ENCODE measurements at regions not wholly inside any gene's neighbourhood (a gene's known extent, or its start where the extent isn't known, plus 50 kb on each side); places are given as distances from the start of the nearest gene placed in this dataset.
"Not testable (repeated sequence)": the region's sequence is repeated elsewhere in the genome, so short reads cannot be mapped to it uniquely, and the experiment has no call there.

DNA sequence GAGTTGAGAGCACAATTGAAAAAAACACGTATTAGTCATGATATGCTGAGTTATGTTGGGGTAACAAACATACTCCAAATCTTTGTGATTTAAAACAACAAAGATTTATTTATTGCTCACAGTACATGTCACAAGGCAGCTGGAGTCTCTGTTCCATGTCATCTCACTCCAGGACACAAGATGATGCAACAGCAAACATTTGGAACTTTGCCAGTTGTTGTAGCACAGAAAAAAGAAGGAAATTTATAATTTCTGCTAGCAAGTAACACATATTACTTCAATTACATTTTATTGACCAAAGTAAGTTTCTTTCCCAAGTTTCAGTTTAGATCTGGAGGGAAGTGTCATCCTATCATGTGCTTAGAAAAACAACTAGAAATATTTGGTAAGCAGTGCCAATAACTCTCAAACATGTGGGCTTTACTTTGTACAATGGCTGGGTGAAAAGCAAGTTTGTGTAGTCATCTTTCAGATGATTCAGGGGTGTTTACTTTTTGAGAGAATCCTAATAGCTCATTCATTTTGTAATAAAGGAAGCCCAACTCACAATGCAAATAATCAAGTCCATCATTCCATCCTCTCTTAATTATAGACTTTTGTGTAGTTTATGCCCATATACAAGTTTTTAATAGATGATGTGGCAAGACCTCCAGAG is 452.3 kb downstream of the ZIC3 start:
- no peak for DNase-seq (ENCODE audit: low read depth)

GRCh38 chrX:138020941-138021340 is 455.0 kb downstream of the ZIC3 start:
- no peak for DNase-seq (ENCODE audit: low read depth)

DNA sequence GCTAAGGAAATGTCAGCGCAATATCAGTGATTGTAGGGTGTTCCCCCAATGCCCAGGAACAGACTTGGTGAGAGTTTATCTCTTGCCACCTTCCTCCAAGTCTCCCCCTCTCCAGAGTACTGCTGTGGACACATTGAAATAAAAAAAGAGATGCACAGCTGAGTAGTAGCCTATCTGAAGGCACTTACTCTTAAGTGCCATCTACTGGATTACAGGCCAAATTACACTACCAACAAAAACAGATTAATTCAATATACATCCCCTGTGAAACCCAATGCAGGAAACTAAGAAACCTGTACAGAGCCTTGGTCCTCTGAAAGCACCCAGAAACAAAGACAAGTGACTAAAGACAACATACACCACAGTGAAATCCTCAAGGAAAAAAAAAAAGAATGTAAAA is 460.3 kb downstream of the ZIC3 start:
- no peak for DNase-seq (ENCODE audit: low read depth)

DNA sequence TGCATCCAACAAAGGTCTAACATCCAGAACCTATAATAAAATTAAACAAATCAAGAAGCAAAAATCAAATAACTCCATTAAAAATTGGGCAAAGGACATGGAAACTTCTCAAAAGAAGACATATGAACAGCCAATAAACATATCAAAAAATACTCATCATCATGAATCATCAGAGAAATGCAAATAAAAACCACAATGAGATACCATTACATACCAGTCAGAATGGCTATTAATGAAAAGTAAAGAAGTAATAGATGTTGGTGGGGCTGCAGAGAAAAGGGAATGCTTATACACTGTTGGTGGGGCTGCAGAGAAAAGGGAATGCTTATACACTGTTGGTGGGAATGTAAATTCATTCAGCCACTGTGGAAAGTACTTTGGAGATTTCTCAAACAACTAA is 465.8 kb downstream of the ZIC3 start:
- no peak for DNase-seq (ENCODE audit: low read depth)

- no peak for DNase-seq (ENCODE audit: low read depth)
These were observed 468.2 kb downstream of the ZIC3 start for GRCh38 chrX:138034136-138034535.

DNA sequence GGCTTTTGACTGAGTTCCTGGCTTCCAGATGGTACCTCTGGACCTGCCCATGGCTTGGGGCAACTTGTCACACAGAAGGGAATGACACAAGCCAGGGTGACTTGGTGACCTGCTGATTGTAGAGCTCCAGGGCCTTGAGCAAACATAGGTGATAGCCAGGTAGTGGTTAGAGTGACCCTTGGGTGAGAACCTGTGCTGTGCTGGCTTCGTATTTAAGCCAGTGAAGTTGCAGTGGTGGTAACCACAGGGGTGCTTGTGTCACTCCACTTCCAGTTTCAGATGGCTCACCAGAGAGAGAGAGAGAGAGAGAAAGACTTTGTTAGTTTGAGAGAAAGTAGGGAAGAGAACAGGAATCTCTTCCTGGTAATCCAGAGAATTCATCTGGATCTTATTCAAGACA is 471.6 kb downstream of the ZIC3 start:
- DNase-seq (ENCODE audit: low read depth), result no peak

DNA sequence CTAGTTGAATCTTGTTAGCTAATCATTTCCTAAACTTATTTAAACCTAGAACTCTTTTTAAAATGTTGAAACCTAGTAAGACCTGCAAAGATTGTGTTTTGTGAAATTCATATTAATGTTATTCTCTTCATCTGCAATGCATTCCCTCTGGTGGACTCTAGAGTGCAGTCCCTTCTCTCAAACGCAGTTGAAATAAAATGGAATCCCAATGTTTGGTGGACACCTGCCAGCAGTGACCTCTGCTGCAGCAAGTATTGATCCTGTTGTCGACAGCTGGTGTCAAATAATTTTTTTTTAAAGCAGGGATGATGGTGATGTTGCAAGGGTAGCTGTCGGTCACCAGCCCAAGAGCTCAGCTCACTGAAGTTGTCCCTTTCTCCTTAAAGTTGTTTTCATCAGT is 492.0 kb downstream of the ZIC3 start:
- DNase-seq (ENCODE audit: low read depth), result no peak

GRCh38 chrX:138058931-138059330 is 493.0 kb downstream of the ZIC3 start:
- no peak for DNase-seq (ENCODE audit: low read depth)

GRCh38 chrX:138067415-138067814 is 501.5 kb downstream of the ZIC3 start:
- no peak for DNase-seq (ENCODE audit: low read depth)

DNA sequence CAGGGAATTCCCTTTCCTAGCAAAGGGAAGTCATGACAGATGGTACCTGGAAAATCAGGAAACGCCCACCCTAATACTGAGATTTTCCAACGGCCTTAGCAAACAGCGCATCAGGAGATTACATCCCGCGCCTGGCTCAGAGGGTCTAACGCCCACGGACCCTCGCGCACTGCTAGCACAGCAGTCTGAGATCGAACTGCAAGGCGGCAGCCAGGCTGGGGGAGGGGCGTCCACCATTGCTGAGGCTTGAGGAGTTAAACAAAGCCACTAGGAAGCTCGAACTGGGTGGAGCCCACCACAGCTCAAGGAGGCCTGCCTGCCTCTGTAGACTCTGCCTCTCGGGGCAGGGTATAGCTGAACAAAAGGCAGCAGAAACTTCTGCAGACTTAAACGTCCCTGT is 507.7 kb downstream of the ZIC3 start:
- DNase-seq (ENCODE audit: low read depth), result no peak

DNA sequence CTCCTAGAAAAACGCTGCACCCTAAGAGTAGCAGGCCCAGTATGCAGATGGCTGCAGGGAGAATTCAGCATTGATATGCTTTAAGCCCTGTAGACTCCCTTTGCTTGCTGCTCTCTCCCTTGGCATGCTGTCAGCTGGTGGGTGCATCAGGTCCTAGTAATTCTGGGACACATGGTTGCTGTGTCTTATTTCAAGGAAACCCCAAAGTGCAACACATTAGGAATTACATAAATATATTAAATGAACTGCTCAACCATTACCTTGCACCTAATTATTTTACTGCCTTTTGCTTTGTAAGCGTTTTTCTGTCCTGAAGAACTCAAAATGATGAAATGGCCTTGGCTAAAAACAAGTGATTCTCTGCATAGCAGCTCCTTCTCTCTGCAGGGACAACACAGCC is 516.3 kb downstream of the ZIC3 start:
- DNase-seq (ENCODE audit: low read depth), result no peak

DNA sequence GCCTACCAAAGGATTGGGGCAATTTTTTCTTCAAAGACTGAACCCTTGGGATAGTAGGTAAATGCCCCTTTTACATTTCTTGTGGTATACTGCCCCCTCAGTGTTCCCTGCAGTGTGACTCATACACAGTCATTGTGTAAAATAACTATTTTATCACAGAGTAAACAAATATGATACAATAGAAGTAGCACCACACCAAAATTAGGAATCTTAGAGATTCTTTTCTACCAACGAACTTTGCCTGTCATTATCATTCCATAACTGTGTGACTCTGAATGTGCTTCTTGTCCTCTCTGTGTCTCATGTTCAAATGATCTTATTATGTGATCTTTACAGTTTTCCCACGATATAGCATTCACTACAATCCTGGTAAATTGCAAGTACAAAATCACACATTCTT is 517.0 kb downstream of the ZIC3 start:
- DNase-seq (ENCODE audit: low read depth), result no peak

- DNase-seq (ENCODE audit: low read depth), result not testable (repeated sequence)
These were observed 545.0 kb downstream of the ZIC3 start for GRCh38 chrX:138110910-138111309.

GRCh38 chrX:138127314-138127713 is 561.4 kb downstream of the ZIC3 start:
- DNase-seq (ENCODE audit: low read depth), result no peak

- DNase-seq (ENCODE audit: low read depth), result peak; percentile 6
These were observed 562.2 kb downstream of the ZIC3 start for GRCh38 chrX:138128027-138128671.

GRCh38 chrX:138150709-138151108 is 560.8 kb downstream of the FGF13 start:
- no peak for DNase-seq (ENCODE audit: low read depth)

DNA sequence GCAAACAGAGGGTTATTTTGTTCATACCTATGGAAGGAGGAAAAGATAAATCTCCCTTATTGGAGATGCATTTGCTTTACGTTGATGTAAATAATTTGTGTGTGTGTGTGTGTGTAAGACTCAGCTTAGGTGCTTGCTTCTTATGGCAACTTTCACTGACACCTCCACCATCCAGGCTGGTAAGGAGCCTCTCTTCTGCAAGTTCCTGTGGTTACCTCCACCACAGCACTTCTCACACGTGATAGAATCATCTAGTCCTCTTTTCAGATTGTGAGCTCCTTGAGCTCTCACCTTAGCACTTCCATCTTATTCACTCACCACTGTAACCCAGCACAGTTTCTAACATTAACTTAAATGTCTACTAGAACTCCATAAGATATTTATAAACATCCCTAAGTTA is 553.7 kb downstream of the FGF13 start:
- no peak for DNase-seq (ENCODE audit: low read depth)

GRCh38 chrX:138191998-138192397 is 519.5 kb downstream of the FGF13 start:
- no peak for DNase-seq (ENCODE audit: low read depth)

DNA sequence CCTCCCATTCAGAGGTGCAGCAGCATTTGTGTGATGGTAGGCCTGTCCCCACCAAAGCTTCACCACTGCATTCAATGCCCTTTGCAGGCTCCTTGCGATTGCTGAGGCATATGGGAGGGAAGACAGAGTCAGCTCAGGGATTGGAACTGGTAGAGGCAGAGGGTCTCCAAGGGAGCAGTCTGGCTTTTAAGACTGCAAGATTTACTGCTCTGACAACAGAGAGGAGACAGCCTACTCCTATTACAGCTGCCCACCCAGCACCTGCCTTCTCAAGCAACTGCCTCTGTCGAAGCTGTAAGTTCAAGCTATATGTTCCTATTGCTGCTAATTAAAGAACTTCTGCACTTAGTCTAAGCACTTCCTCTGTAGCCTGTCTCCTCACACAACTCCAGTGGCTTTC is 481.8 kb downstream of the FGF13 start:
- no peak for DNase-seq (ENCODE audit: low read depth)

GRCh38 chrX:138240266-138240665 is 471.3 kb downstream of the FGF13 start:
- no peak for DNase-seq (ENCODE audit: low read depth)

GRCh38 chrX:138254001-138254400 is 457.5 kb downstream of the FGF13 start:
- no peak for DNase-seq (ENCODE audit: low read depth)

- no peak for DNase-seq (ENCODE audit: low read depth)
These were observed 456.1 kb downstream of the FGF13 start for GRCh38 chrX:138255373-138255772.

DNA sequence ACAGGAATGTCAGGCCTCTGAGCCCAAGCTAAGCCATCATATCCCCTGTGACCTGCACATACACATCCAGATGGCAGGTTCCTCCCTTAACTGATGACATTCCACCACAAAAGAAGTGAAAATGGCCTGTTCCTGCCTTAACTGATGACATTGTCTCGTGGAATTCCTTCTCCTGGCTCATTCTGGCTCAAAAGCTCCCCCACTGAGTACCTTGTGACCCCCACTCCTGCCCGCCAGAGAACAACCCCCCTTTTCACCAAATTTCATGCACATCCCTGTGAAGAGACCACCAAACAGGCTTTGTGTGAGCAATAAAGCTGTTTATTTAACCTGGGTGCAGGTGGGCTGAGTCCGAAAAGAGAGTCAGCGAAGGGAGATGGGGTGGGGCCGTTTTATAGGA is 447.4 kb downstream of the FGF13 start:
- DNase-seq (ENCODE audit: low read depth), result not testable (repeated sequence)

GRCh38 chrX:138270931-138271330 is 440.6 kb downstream of the FGF13 start:
- DNase-seq (ENCODE audit: low read depth), result no peak

Measured in EH (cell line).